HG02798 (cell line): ENCODE measurements at regions not wholly inside any gene's neighbourhood (a gene's known extent, or its start where the extent isn't known, plus 50 kb on each side); places are given as distances from the start of the nearest gene placed in this dataset.
"Not testable (repeated sequence)": the region's sequence is repeated elsewhere in the genome, so short reads cannot be mapped to it uniquely, and the experiment has no call there.

ENCODE experiments used
- ATAC-seq: cut with Tn5 transposase; IDR thresholded peaks from one replicate; pipeline ENCODE4 v1.9.1; 2021; ENCODE audit warnings: mild to moderate bottlenecking; ENCODE audit not compliant: unreplicated experiment, poor library complexity

- ATAC-seq: no peak
These were observed 51.2 kb downstream of the OR13H1 start for GRCh38 chrX:131595120-131595519.

DNA sequence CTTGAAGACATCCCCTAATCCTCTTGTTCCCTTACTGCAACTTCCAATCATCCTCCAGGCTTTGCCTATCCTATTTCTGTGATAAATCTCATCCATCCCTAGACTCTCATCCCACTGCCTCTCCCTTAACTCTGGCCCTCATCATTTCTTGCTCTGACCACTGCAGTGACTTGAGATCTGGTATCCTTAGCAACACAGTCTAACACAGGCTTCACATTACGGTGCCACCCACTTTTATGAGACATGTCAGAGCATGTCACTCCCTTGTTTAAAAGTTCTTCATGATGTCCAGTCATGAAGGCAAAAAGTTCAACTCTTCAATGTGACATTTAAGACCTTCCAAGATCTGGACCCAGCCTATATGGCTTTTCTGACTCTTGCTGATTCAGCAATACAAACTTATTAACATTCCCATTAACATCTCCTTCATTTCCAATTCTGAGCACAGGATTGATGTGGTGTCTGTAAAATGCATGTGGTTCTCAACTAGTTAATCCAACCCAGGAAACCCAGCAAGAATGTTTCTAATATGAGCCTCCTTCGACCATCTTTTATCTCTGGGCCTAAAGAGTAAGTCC, 64.0 kb downstream of the OR13H1 start:
- ATAC-seq: no peak

- ATAC-seq: no peak
These were observed 65.6 kb downstream of the OR13H1 start for GRCh38 chrX:131609480-131609879.

- no peak for ATAC-seq
These were observed 69.4 kb downstream of the OR13H1 start for GRCh38 chrX:131613260-131613659.

- no peak for ATAC-seq
These were observed 70.4 kb downstream of the OR13H1 start for GRCh38 chrX:131614241-131614640.

GRCh38 chrX:131617182-131617581, 73.3 kb downstream of the OR13H1 start:
- ATAC-seq: no peak

DNA sequence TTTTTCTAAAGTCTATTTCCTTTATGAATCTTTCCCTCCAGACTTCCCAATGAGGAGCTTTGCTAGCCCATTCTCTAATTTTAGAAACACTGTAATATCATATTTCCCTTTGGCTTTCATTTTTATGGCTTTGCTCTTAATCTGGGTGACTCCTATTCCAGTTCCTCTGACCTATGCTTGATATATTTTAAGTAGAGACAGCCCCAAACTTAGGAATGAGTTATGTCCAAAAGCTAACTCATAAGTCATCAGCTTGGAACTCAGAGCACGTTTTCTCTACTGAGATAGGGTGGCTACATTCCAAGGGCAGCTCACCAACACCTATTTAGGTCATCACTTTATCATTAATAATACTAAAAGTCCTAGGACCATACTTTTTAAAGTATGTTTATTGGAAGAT, 77.8 kb downstream of the OR13H1 start:
- no peak for ATAC-seq

DNA sequence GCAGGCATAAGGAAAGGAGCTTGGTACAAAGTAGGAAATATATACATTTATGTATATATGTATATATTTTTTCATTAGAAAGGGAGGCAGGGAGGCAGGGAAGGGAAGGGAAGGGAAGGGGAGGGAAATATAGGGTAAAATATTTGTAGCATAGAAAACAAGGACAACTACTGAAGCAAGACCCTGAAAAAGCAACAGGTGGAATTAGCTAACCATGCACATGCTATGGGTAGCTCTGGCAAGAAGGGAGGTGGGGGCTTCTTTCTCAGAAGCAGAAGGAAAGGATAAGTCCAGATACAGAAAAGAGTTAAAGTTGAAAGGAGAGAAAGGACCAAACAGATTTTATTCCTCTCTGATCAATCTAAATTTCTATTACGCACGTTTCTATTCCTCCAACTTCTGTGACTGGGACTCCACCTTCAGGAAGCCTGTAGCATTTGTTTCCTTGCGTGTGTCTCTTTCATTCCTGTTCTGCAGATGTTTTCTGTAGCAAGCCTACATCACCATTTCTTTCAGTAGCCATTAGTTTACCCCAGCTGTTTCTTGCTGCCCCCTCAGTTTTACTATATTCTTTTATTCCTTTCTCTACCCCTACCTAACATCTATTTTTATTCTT, 82.9 kb downstream of the OR13H1 start:
- ATAC-seq: no peak

DNA sequence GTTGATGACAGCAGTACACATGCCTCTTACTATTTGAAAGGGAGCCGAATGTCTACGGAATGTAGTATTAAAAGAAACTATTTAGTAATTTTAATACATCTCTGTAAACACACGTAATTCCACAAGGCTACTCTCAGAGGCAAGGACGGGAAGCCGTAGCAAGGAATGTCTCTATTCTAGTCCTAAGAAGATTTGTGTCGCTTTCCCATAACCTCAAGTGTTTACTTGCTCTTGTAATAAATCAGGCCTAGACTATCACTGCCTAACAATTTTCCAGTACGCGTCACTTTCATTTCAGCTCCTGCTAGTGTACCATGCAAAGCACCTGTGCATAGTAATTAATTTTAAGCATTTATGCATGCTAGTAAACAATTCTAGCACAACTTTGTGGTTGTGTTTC, 86.7 kb downstream of the OR13H1 start:
- ATAC-seq: no peak

GRCh38 chrX:131633285-131633917, 89.5 kb downstream of the OR13H1 start:
- peak; percentile 82 for ATAC-seq

- ATAC-seq: no peak
These were observed 91.0 kb downstream of the OR13H1 start for GRCh38 chrX:131634900-131635299.

- no peak for ATAC-seq
These were observed 102.2 kb downstream of the OR13H1 start for GRCh38 chrX:131646106-131646505.

GRCh38 chrX:131649741-131650140, 105.9 kb downstream of the OR13H1 start:
- ATAC-seq: no peak

GRCh38 chrX:131650637-131651410, 107.0 kb downstream of the OR13H1 start:
- no peak for ATAC-seq

DNA sequence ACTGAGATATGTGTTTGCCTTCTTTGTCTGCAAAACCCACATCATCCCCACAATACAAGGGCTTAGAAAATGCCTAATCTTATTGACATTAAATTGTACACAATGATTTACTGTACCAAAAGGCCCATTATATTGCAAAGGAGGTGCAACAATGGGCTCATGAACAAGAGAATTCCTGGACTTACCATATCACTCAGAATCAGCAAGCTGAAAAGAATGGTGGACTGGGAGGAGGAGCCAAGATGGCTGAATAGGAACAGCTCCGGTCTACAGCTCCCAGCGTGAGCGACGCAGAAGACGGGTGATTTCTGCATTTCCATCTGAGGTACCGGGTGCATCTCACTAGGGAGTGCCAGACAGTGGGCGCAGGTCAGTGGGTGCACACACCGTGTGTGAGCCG, 119.9 kb downstream of the OR13H1 start:
- ATAC-seq: not testable (repeated sequence)

GRCh38 chrX:131671735-131672134, 127.9 kb downstream of the OR13H1 start:
- ATAC-seq: no peak

DNA sequence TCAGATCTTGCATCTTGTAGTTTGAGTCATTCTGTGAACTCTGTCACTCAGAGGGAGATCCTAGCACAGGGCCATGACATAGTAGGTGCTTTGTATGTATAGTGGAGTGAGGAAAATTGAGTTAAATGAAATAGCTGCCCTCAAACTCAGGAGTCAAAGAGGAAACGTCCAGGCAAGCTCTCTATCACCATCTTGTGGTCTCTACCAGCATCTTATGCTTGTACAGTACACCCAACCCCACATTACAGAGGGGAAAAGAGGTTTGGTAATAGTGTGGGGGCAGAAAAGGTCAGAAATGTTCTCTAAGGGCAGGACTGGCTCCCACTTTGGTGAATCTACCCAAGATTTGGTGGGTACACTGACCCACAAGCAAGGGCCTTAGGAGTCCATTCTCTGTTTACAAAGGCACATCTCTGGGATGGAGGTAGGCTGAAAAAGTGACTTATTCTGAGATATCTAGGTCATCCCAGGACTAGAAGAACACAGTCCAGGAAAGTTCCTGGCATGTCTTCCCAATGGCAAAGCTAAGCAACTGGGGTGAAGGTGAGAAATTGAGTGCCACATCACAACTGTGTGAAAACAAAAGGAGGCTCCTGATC, 131.8 kb downstream of the OR13H1 start:
- peak; percentile 46 for ATAC-seq

DNA sequence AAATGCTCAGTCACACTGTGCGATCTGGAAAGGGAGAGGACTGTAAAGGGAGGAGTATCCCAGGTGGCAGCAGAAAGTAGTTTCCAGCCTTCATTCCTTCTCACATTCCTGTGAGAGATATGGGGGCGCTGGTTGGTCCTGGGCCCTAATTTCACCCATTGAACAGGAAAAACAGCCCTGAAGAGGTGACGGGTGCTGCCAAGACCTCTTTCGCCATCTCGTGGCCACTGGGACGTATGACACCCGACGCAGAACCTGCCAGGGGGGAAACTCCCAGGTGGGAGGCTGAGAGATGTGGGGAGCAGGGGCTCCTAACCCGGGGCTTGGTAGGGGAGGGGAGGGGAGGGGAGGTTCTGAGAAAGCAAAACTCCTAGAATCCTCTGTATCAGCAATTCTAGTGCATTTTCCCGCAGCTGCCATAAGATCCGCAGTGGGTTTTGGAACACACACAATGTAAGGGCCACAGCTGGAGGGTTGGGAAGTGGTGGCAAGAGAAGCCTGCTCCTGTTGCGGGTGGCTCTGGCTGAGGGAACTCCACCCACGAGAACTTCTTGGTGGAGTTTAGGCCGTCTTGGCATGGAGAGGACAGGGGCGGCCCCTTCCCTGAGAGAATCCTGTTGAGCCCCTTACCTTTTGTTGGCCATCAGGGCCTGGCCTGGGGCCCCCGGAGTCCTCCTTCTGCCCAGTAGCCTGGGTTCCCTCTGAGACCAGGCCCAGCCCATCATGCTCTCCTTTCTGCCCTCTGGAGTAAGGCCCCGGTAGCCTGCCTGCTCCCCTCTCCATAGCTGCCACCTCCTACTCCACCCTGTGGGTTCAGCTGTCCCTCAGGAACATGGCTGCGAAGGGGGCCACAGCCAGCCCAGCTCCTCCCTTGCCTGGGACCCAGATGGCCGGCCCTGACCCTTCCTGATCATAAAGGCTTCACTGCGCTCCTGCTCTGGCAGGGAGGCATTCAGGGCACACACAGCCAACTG, 134.1 kb downstream of the OR13H1 start:
- ATAC-seq: peak; percentile 81

DNA sequence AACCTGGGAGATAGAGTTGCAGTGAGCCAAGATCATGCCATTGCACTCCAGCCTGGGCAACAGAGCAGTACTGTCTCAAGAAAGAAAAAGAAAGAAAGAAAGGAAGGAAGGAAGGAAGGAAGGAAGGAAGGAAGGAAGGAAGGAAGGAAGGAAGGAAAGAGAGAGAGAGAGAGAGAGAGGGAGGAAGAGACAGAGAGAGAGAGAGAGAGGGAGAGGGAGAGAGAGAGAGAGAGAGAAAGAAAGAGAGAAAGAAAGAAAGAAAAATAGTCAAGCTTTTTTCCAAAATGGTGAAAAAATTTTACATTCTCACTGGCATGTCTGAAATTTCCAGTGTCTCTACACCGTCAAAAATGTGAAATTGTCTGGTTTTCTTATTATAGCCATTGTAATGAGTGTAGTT, 138.9 kb downstream of the OR13H1 start:
- ATAC-seq: not testable (repeated sequence)

- no peak for ATAC-seq
These were observed 149.5 kb downstream of the OR13H1 start for GRCh38 chrX:131693359-131693758.
